HUES64 (cell line): ENCODE measurements at regions not wholly inside any gene's neighbourhood (a gene's known extent, or its start where the extent isn't known, plus 50 kb on each side); places are given as distances from the start of the nearest gene placed in this dataset.

Experiments used
- H3K27ac ChIP-seq: 2 replicates; pipeline ENCODE4 v1.7.0; 2013; ENCODE audit warnings: low read depth, low read length, inconsistent platforms
- H3K27me3 ChIP-seq: 2 replicates; pipeline ENCODE4 v1.6.1; 2013; ENCODE audit warnings: mild to moderate bottlenecking, low read length; ENCODE audit not compliant: insufficient read depth
- H3K36me3 ChIP-seq: 2 replicates; pipeline ENCODE4 v1.6.1; 2013; ENCODE audit warnings: mild to moderate bottlenecking, low read length; ENCODE audit not compliant: insufficient read depth
- H3K4me1 ChIP-seq: 2 replicates; pipeline ENCODE4 v1.6.1; 2013; ENCODE audit warnings: mild to moderate bottlenecking, low read length, moderate library complexity; ENCODE audit not compliant: insufficient read depth
- H3K4me3 ChIP-seq: 2 replicates; pipeline ENCODE4 v1.5.1; 2013; ENCODE audit warnings: mild to moderate bottlenecking, low read length, moderate library complexity
- H3K9ac ChIP-seq: 2 replicates; pipeline ENCODE4 v1.6.1; 2013; ENCODE audit warnings: mild to moderate bottlenecking, low read depth, low read length
- H3K9me3 ChIP-seq: 2 replicates; pipeline ENCODE4 v1.6.1; 2013; ENCODE audit warnings: low read depth, low read length; ENCODE audit not compliant: insufficient read depth
- WGBS: fragments of 150-250, 120-280 bp; methylation state at CpG from one replicate; pipeline ENCODE4 v1.1.7; 2013; ENCODE audit warnings: missing lambda C conversion rate; 5-methylcytosine and 5-hydroxymethylcytosine counted together

- no peak overlapping the region for H3K9ac ChIP-seq
- no peaks in the 10 kb centered on the region for H3K4me1 ChIP-seq
- H3K27me3 ChIP-seq = no peaks in the 10 kb centered on the region
- H3K27ac ChIP-seq = no peak overlapping the region
- 98% methylated on average over 1 of the region's 1 CpG for WGBS
- no peaks in the 10 kb centered on the region for H3K9me3 ChIP-seq
- no peak overlapping the region for H3K4me3 ChIP-seq
- H3K36me3 ChIP-seq = no peaks in the 10 kb centered on the region
Observed at GRCh38 chr11:22567759-22568158, 57.9 kb downstream of the FANCF start.

DNA sequence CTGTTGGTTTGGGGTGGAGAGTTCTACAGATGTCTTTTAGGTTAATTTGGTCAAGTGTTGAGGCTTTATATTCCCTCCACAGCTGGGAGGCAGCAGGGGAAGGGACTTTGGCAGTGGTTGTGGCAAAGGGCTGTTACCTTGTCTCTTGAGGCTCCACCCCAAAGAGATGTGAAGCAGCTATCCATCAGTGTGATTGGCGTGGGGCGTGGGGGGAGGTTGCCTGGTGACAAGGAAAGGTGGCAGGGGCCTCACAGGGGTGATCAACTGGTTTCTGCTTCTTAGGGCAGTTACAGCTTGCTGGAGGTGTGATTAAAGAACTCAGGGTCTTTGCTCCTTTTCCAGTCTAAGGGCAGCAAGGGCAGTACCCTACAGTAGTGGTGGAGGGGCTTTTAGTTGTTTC lies 59.3 kb downstream of the FANCF start:
- Histone ChIP-seq H3K9ac (no peak overlapping the region), H3K27me3 (no peaks in the 10 kb centered on the region), H3K27ac (no peak overlapping the region), H3K4me3 (no peak overlapping the region), H3K36me3 (no peaks in the 10 kb centered on the region), H3K9me3 (no peaks in the 10 kb centered on the region), H3K4me1 (no peaks in the 10 kb centered on the region)
- WGBS = 78% methylated on average over 2 of the region's 2 CpGs

- Histone ChIP-seq H3K9me3 (no peaks in the 10 kb centered on the region), H3K4me1 (no peaks in the 10 kb centered on the region), H3K27me3 (no peaks in the 10 kb centered on the region), H3K9ac (no peak overlapping the region), H3K4me3 (no peak overlapping the region), H3K36me3 (no peaks in the 10 kb centered on the region), H3K27ac (no peak overlapping the region)
- WGBS = 100% methylated on average over 2 of the region's 2 CpGs
Observed at GRCh38 chr11:22561283-22561682, 64.3 kb downstream of the FANCF start.

- H3K9ac ChIP-seq = no peak overlapping the region
- no peaks in the 10 kb centered on the region for H3K4me1 ChIP-seq
- H3K27me3 ChIP-seq = no peaks in the 10 kb centered on the region
- no peaks in the 10 kb centered on the region for H3K9me3 ChIP-seq
- H3K36me3 ChIP-seq = no peaks in the 10 kb centered on the region
- WGBS = 100% methylated on average over 1 of the region's 2 CpGs
- no peak overlapping the region for H3K4me3 ChIP-seq
- H3K27ac ChIP-seq = no peak overlapping the region
Observed at GRCh38 chr11:22559416-22559815, 66.2 kb downstream of the FANCF start.

DNA sequence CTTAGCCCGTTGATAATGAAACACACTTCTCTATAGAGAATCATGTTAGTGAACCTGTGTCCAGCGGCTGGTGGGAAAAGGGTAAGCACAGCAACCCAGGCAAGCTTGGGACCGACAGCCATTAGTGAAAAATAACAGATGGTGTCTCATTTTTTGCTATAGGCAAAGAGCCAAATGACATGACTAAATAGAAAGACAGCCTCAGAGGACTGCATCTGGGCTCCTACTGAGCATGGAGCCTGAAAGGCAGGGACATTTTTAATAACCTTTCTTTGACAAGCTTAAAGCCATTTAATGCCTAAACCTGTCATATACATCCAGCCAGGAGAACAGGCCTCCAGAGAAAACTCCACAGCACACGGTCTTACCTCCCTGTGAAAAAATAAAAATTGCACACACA lies 67.0 kb downstream of the FANCF start:
- Histone ChIP-seq H3K9me3 (no peaks in the 10 kb centered on the region), H3K4me1 (no peaks in the 10 kb centered on the region), H3K27ac (no peak overlapping the region), H3K36me3 (no peaks in the 10 kb centered on the region), H3K4me3 (no peak overlapping the region), H3K9ac (no peak overlapping the region), H3K27me3 (no peaks in the 10 kb centered on the region)
- 93% methylated on average over 4 of the region's 4 CpGs for WGBS

GRCh38 chr11:22556381-22556780 lies 69.2 kb downstream of the FANCF start:
- Histone ChIP-seq H3K27me3 (no peaks in the 10 kb centered on the region), H3K4me1 (no peaks in the 10 kb centered on the region), H3K9me3 (no peaks in the 10 kb centered on the region), H3K9ac (no peak overlapping the region), H3K4me3 (no peak overlapping the region), H3K36me3 (no peaks in the 10 kb centered on the region), H3K27ac (no peak overlapping the region)
- 98% methylated on average over 2 of the region's 2 CpGs for WGBS

GRCh38 chr11:22555881-22556280 lies 69.7 kb downstream of the FANCF start:
- Histone ChIP-seq H3K27me3 (no peaks in the 10 kb centered on the region), H3K4me1 (no peaks in the 10 kb centered on the region), H3K4me3 (no peak overlapping the region), H3K27ac (no peak overlapping the region), H3K9ac (no peak overlapping the region), H3K36me3 (no peaks in the 10 kb centered on the region), H3K9me3 (no peaks in the 10 kb centered on the region)
- 98% methylated on average over 1 of the region's 1 CpG for WGBS

GRCh38 chr11:22554221-22554620 lies 71.4 kb downstream of the FANCF start:
- Histone ChIP-seq H3K36me3 (no peaks in the 10 kb centered on the region), H3K4me1 (peaks cover 6% of the 10 kb centered on the region; the same call in 1 of the 2 replicates), H3K9me3 (no peaks in the 10 kb centered on the region), H3K27ac (no peak overlapping the region), H3K4me3 (no peak overlapping the region), H3K9ac (no peak overlapping the region), H3K27me3 (no peaks in the 10 kb centered on the region)
- WGBS = no CpG with 5 or more reads among the region's 1 CpG

DNA sequence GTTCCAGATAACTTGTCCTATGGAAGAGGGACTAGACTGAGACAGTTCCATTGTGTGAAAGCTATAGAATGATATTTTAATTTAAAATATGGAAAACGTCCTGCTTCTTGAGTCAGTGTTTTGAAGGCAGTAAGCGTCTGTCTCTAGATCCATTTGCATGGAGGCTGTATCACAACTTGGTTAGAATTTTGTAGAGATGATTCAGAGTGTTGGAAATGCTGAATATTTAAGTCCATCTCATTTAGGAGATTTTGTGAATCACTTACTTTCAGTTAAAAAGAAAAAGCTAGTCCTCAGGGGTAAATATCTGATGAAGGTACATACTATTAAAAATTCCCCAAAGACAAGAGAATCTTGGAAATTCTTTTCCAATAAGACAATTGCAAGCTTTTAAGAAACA lies 72.7 kb downstream of the FANCF start:
- no peaks in the 10 kb centered on the region for H3K27me3 ChIP-seq
- no peaks in the 10 kb centered on the region for H3K9me3 ChIP-seq
- H3K27ac ChIP-seq = no peak overlapping the region
- H3K9ac ChIP-seq = no peak overlapping the region
- WGBS = 95% methylated on average over 2 of the region's 2 CpGs
- peaks cover 6% of the 10 kb centered on the region; the same call in 1 of the 2 replicates for H3K4me1 ChIP-seq
- no peaks in the 10 kb centered on the region for H3K36me3 ChIP-seq
- H3K4me3 ChIP-seq = no peak overlapping the region

DNA sequence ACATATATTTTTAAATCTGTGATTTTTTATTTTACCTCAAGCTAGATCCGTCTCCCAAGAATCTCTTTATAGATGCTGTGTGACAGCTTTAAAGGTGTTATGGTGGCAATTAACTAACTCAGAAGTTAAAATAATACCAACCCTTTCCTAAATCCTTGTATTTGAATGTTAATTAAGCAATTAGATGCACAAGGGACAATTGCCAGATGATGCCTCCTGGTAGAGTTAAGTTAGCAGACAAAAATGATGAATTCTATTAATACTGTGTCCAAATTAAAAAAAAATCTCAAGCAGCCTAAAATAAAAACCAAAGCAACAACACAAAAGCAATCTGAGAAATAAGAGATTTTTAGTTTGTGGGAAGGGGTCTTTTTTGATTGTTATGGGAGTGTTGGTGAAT lies 78.9 kb downstream of the FANCF start:
- H3K9ac ChIP-seq = no peak overlapping the region
- H3K9me3 ChIP-seq = no peaks in the 10 kb centered on the region
- no CpG with 5 or more reads among the region's 1 CpG for WGBS
- H3K27me3 ChIP-seq = no peaks in the 10 kb centered on the region
- H3K4me3 ChIP-seq = no peak overlapping the region
- H3K4me1 ChIP-seq = peaks cover 9% of the 10 kb centered on the region
- no peaks in the 10 kb centered on the region for H3K36me3 ChIP-seq
- H3K27ac ChIP-seq = no peak overlapping the region

- 90% methylated on average over 4 of the region's 4 CpGs for WGBS
- H3K27ac ChIP-seq = no peak overlapping the region
- peaks cover 3% of the 10 kb centered on the region; the same call in 1 of the 2 replicates for H3K4me1 ChIP-seq
- H3K27me3 ChIP-seq = no peaks in the 10 kb centered on the region
- H3K9me3 ChIP-seq = no peaks in the 10 kb centered on the region
- no peak overlapping the region for H3K4me3 ChIP-seq
- no peak overlapping the region for H3K9ac ChIP-seq
- no peaks in the 10 kb centered on the region for H3K36me3 ChIP-seq
Observed at GRCh38 chr11:22543261-22543660, 82.4 kb downstream of the FANCF start.

DNA sequence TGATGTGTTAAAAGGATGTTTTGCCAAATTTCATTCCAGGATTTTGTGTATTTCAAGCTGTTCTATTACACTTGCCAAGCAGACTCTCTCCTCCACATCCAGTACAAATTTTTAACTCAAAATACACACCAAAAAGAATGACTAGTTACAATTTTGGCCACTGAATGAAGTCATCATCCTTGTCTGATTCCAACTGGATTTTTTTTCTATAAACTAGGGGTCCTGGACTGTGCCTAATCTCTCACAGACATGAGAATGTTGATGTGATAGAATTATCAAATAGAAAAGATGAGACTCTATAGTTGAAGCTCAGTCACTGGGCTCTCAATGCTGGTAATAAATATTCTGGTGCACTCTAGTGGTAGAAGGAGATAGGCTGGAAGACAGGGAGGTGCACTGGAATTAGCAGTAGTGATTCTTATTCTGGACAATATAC lies 85.8 kb downstream of the FANCF start:
- Histone ChIP-seq H3K4me3 (no peak overlapping the region), H3K9ac (no peak overlapping the region), H3K27me3 (no peaks in the 10 kb centered on the region), H3K4me1 (no peaks in the 10 kb centered on the region), H3K27ac (no peak overlapping the region), H3K9me3 (no peaks in the 10 kb centered on the region), H3K36me3 (no peaks in the 10 kb centered on the region)
